Esophagus muscularis mucosa (tissue), 3 donors: ENCODE measurements at regions not wholly inside any gene's neighbourhood (a gene's known extent, or its start where the extent isn't known, plus 50 kb on each side); places are given as distances from the start of the nearest gene placed in this dataset.

Experiments
- CTCF ChIP-seq, 3 experiments: fragments of 200-600 bp in 2 of 3; fragments of 450-650 bp in 1 of 3; sonication (generic) in 2 of 3; IDR thresholded peaks; one replicate each; pipeline ENCODE4 v1.5.1; 2017 to 2019; ENCODE audit warnings: antibody characterized with exemption in 3 of 3, mild to moderate bottlenecking in 2 of 3, moderate library complexity in 1 of 3
- POLR2AphosphoS5 ChIP-seq, 2 donors: sonication (generic); formaldehyde crosslinking; IDR thresholded peaks; one replicate each; pipeline ENCODE4 v1.6.1; 2017; ENCODE audit warnings: antibody characterized with exemption in 2 of 2

- no peak for TF ChIP-seq CTCF (IDR thresholded peaks at IDR 0.05)
- no peak for TF ChIP-seq POLR2AphosphoS5 (IDR thresholded peaks at IDR 0.05)
These were observed 56.3 kb upstream of the JUN start for GRCh38 chr1:58839846-58840835.
